Activated CD8-positive, alpha-beta memory T cell treated with anti-CD3 and anti-CD28 coated beads for 24 hours (primary cell): ENCODE measurements at regions not wholly inside any gene's neighbourhood (a gene's known extent, or its start where the extent isn't known, plus 50 kb on each side); places are given as distances from the start of the nearest gene placed in this dataset.
"Not testable (repeated sequence)": the region's sequence is repeated elsewhere in the genome, so short reads cannot be mapped to it uniquely, and the experiment has no call there.

Experiments
- DNase-seq: peaks from one replicate; pipeline ENCODE4 v3.0.0-alpha.2; 2020

DNA sequence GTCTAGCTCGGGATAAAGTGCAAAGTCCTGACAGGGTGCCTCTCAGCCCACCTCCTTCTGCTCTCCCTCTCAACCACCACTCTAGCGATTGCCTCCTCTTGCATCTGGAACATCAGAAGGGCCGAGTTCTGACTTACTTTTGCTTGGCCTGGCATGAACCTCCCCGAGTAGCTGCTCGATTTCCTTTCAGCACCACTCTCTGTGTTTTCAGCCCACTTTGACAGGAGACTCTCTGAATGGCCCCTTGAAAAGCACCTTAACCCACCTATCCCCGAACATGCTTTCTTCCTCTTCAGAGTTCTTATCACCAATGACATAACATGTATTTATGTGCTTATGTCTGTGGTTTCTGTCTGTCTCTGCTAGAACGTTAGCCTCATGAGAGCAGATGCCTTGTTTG, 225.8 kb upstream of the RUNX1 start:
- no peak for DNase-seq

DNA sequence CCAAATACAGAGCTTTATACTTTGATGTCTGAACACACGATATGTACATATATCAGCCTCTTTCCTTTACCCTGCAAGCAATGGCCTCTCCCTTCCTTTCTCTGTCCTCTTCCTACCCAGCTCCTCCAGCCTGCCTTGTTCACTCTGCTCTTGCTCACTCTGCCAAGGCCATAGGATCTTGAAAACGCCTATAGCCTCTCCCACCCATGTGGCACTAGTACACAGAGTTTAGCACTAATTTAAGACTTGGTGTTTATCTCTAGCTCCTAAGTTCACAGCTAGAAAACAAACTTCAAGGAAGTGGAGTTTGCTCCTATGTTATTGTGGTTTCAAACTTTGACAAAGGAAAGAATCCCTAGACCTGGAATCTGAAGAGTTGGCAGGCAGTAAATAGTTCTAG, 225.0 kb upstream of the RUNX1 start:
- DNase-seq: no peak

DNA sequence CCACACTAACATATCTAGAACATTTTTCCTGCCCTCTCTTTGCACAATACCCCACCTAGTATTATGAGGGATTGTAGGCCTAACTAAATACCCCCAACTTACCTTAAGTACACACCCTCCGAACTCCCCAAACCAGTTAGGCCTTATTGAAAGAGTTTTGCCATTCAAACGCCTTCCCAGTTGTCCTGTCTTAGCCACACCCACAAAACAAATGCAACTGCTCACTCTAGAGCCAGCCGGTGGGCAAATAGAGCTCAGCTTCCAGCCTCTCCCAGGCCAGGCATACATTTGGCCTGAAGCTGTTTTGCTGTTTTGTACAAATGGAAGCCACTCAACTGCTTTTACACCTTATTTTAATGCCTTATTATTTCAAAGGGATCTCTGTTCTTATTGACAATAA, 224.2 kb upstream of the RUNX1 start:
- no peak for DNase-seq

DNA sequence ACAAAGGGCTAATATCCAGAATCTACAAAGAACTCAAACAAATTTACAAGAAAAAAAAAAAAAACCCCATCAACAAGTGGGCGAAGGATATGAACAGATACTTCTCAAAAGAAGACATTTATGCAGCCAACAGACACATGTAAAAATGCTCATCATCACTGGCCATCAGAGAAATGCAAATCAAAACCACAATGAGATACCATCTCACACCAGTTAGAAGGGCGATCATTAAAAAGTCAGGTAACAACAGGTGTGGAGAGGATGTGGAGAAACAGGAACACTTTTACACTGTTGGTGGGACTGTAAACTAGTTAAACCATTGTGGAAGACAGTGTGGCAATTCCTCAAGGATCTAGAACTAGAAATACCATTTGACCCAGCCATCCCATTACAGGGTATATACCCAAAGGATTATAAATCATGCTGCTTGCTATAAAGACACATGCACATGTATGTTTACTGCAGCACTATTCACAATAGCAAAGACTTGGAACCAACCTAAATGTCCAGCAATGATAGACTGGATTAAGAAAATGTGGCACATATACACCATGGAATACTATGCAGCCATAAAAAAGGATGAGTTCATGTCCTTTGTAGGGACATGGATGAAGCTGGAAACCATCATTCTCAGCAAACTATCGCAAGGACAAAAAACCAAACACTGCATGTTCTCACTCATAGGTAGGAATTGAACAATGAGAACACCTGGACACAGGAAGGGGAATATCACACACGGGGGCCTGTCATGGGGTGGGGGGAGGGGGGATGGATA, 222.4 kb upstream of the RUNX1 start:
- DNase-seq: not testable (repeated sequence)

DNA sequence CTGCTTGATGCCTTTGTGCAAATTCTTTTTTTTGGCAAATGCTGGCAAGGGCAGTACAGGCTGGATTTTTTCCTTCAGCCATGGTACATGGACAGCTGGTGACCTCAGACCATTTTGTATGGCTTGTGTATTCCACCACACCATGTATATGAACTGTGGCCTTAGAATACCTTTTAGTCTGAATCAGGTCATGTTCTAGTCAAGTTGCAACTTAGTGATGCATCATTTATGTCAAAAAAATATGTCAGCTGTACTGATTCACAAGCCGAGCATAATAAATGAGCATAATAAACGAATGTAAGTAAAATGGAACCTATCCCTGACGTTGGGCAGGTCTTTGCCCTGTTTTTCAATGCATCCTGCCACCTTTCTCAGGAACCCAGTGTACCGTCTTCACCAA, 219.7 kb upstream of the RUNX1 start:
- no peak for DNase-seq

DNA sequence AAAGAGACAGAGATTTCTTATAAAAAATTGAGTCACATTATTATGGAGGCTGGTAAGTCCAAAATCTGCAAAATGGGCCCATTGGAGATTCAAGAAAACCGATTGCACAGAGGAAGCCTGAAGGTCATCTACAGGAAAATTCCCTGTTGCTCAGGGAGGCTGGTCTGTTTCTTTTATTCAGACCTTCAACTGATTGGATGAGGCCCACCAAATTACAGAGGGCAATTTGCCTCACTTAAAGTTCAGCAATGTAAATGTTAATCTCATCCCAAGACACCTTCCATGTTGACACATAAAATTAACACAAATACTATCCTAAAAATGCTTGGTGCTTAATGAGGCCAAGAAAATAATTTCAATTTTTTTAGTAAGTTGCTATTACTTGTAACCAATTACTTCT, 219.2 kb upstream of the RUNX1 start:
- no peak for DNase-seq

DNA sequence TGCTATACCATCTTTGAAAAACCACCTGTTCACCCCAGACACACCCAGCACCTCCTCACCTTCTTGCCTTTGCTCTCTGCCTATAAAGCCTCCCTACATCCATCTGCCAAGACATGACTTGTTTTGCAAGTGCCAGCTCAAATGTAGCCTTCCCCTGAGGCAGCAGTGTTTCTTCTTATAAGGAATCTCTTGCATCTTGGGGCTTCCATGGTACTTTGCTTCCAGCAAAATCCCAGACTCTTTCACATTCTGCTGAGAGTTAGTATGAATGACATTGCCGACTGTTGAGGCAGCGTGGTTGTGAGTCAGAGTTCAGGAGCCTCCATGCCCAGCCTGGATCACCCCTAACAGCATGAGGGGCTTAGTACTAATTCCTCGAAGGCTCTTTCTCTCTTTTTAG, 217.4 kb upstream of the RUNX1 start:
- no peak for DNase-seq

DNA sequence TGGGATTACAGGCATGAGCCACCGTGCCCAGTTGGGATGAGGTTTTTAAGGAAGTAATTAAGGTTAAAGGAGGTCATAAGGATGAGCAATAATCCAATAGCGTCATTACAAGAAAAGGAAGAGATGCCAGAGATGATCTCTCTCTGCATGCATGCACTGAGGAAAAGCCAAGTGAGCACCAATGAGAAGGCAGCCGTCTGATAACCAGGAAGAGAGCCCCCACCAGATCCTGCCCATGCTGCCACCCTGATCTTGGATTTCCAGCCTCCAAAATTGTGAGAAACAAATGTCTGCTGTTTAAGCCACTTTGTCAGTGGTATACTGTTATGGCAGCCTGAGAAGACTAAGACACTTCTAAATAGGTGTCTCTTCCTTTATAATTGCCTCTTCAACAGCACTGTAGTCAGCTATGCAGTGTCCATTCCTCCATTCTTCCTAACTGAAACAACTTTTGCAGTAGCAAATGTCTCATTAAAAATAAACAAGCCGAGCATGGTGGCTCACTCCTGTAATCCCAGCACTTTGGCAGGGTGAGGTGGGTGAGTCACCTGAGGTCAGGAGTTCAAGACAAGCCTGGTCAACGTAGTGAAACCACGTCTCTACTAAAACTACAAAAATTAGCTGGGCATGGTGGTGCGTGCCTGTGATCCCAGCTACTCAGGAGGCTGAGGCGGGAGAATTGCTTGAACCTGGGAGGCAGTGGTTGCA, 216.2 kb upstream of the RUNX1 start:
- no peak for DNase-seq

DNA sequence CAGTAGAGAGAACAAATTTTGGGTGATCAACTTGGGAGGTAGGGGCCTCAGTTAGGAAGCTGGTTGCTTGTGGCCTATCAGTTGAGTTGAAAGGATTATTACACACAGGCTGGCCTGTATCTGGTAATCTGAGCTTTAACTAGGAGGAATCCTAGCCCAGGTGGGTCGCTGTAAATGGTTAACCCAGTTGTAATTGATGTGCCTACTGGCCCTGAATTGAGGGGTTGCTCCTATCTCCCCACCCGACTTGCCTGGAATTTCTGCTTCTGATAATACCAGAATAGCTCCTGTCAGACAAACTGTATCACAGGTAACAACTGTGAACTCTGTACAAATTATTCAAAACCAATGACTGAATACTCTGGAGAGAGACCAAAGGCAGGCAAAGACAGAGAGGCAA, 210.4 kb upstream of the RUNX1 start:
- no peak for DNase-seq

DNA sequence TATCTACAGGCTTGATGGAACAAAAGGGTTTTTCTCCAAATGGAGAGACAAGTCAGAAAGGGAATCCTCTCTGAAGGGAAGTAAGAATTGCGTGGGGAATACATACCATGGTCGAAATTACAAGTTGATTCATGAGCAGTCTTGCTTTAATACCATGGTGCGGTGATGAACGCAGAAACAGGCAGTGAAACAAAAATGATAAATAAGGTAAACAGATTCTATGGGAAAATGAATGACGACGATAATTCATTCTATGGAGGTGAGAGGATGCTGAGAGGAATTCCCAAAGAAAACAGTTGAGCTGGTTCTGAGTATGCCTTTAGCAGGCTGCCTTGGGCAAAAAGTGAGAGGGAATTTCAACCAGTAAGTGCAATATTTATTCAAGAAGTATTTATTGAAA, 209.4 kb upstream of the RUNX1 start:
- no peak for DNase-seq

DNA sequence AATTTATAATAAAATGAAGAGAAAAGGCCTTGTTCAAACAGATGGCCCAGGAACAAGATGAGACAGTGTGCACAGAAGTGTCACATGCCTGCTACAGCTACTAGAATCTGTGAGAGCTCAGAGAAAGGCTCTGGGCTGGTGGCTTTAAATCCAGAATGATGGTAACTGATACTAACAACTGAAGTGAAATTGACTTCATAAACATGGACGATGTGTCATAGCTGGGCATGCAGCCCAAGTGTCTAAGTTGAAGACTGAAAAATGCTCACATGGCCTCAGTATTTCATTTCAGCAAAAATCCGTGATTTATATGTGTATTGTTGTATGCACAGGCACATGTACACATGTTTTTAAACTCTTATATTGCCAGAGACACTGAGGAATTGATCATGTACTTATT, 208.3 kb upstream of the RUNX1 start:
- no peak for DNase-seq

DNA sequence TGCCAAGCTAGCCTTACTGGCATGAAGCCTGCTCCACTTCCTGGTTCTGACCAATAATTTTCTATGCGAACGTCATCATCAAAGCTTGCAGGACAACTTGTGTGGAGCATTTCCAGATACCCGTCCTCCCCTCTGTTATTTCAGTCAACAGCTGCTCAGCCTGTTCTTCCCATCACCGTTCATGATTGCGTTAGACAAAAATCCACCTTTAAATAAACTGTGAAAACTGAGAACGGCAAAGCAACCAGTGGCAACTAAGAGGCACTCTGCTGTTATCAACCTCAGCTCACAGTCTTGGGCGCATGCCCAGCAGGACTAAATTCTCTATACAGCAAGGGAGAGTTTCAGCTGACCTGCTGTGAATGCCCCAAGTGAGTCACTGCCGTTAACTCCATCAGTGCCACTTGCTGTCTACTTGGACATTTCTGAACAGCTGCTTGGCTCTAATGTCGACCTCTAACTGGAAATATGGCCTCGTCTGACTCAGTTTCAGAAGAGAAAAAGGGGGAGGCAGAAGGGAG, 207.4 kb upstream of the RUNX1 start:
- DNase-seq: no peak

DNA sequence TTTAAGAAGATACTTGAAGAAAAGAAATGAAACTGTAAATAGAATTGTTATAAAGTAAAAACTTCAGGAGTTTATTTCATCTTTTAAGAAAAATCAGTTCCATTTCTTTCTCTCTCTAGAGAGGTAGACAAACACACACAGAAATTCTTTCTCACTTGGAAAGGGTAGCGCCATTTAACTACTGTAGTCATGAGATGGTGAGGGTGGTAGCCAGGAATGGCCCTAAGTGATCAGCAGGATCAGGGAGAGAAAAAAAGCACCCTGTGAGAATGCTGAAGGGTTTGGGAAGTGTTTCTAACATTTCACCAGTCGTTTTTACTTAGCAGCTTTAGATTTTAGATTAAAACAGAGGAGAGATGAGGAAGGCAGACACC, 205.7 kb upstream of the RUNX1 start:
- no peak for DNase-seq

DNA sequence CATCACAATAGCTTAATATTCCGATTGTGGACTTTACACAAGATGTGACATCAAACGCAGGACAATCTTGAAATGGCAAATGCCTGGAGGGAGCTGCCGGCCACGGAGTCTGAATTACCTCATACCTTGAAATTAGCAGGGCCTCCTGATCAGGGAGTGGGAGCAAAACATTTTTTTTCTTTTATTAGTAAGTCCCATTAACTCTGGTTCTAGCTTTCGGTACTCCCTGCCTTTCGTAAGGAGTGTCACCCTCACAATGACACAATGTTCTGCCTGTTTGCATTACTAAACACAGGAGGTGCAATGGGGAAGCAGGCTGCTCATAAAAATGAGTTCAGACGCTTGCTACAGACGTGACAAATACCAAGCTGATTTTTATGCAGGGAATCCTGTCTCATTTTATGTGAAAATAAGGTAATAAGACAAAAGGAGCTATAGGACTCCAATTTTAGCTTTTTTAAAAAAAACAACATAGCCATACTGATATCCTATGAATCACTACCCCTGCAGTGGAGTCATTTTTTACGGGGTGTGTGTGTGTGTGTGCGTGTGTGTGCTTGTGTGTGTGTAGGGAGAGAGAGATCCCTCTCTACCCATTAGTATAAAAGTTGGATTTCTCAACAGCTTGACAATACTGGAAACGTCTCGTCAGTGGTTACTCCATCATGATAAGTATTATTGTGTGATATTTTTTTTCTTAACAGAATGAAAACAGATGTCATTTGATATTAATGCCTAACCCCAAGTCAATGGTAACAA, 205.1 kb upstream of the RUNX1 start:
- no peak for DNase-seq

DNA sequence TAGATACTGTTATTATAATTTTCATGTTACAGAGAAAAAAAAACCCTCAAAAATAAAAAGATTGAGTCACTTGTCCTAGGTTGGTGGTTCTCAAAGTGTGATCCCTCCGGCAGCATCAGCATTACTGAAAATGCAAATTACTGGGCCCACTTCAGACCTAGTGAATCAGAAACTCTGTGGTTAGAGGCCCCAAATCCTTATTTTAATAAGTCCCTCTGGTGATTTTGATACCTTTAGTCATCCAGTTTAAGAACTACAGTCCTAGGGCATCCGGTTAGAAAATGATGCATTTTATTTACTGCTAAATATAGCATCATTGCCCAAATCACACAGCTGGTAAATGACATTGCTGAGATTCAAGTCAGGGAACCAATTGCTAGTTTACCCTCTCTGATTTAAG, 203.7 kb upstream of the RUNX1 start:
- no peak for DNase-seq

DNA sequence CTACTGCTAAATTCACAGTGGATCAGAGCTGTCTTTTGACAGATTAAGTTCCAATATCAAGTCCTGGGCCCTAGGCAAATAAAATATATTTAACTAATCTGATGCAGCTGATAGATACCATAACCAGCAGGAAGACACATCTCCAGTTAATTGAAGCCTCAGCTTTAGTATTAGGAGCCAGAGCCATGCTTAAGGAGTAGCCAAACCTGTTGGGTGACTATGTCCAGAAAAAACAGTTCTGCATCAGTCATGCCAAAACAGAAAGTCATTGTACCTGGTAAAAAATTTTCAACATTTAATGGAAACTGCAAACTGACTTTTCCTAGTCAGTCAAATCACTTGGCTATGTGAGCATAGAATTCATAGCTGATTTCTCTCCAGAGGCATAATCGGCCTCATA, 200.5 kb upstream of the RUNX1 start:
- DNase-seq: no peak

DNA sequence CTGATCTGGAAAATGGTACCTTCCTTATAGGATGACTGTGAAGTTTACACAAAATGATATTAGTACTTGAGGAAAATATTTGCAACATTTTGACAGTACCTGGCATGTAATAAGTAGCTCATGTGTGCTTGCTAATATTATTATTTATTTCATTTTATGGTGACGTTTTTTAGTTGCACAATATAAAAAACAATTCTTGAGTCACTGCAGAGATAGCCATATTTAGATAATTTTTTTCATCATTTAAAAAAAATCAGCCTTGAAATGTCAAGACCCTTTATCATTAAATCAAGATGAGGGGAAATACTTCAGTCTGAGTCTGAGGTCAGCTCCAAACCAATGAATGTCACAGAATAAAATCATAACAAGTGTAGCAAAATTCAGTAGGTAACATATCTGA, 196.8 kb upstream of the RUNX1 start:
- no peak for DNase-seq

DNA sequence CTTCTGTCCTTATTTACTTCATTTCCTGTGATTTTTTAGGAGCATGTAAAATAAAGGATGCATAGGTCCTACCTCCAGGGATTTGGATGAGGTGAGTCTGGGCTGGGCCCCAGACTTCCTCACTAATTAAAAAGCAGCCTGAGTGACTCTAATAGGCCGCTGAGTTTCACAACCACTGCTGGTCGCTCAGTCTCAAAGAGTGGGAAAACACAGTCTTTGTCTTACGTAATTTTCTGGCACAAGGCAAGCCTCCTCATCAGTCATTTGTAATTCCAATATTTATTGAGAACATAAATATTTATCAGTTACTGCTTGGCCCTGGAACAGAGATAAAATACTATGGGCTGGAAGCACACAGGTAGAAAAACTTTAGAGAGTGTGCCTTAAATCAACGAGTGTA, 195.4 kb upstream of the RUNX1 start:
- no peak for DNase-seq

DNA sequence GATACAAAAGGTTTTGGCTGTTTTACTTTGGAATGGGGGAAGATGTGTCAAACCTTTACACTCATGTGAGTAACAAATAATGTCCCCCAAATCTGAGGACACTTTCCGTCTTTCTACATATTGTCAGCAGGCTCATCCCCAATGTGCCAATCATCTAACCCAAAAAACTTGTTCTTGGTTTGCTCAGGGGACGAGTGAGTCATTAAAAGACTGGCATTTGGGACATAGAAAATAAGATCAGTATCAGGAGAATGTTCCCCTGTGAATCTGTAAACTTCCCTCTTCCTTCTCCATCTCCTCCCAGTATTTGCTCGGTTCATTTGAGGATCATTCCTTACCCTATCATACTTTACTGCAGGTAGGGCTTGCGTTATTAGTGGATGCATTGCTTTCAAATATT, 194.1 kb upstream of the RUNX1 start:
- no peak for DNase-seq

DNA sequence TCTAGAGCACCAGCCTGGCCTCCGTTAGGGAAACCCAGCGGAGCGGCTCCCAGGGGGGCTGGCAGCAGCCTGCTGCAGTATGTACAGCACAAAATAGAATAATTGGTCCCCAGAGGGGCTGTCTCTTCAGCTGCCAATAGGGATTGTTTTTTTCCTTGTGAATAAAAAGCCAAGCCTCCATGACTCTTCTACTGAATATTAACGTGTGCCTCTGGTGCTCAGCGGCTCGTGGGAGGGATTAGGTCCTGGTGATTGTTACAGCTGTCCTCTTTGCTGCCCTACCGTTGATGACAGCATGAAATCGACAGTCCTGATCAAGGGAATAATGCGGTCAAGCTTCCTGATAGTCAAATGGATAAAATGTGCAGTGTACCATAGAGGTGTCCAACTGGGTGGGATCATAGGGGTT, 190.7 kb upstream of the RUNX1 start:
- no peak for DNase-seq

DNA sequence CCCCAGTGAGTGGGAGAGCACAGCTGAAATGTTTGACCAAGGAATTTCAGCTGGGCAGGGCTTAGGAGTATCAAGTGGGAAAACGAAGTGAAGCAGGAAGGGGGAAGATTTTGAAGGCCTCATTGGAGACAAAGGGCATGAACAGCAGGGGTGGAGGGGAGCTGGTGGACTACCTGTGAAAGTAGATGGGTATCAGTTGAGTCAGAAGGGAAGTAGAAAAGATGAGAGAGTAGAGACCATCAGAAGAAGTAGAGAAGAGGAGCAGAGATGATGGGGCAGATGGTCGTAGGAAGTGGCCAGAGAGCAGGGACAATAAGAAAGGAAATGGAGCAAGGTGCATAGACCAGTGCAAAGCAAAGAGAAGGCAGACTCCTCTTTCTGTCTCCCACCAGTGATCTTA, 189.0 kb upstream of the RUNX1 start:
- no peak for DNase-seq

DNA sequence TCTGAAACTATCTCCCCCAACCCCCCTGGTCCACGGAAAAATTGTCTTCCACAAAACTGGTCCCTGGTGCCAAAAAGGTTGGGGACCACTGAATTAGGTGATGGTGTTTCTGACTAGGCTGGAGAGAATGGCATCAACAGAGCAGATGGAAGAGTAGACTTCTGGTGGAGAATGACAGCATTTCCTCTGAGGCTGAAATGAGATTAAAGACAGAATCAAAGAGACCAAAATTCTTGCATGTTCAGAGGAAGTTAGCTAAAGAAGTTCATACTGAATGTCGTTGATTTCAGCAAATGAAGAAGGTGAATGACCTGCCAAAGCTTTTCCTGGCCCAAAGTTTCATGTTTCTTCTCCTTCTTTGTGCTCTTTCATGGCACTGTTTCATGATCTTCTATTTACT, 188.2 kb upstream of the RUNX1 start:
- DNase-seq: no peak

DNA sequence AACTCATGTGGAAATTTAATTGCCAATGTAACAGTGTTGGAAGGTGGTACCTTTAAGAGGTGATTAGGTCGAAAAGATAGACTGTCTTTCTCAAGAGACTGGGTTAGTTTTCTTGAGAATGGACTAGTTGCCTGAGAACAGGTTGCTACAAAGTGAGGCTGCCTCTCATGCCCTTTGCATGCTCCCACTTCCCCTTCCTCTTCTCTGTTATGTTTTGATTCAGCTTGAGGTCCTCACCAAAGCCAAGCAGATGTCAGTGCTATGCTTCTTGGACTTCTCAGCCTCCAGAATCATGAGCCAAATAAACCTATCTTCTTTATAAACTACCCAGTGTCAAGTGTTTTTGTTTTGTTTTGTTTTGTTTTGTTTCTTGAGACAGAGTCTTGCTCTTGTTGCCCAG, 187.0 kb upstream of the RUNX1 start:
- no peak for DNase-seq

DNA sequence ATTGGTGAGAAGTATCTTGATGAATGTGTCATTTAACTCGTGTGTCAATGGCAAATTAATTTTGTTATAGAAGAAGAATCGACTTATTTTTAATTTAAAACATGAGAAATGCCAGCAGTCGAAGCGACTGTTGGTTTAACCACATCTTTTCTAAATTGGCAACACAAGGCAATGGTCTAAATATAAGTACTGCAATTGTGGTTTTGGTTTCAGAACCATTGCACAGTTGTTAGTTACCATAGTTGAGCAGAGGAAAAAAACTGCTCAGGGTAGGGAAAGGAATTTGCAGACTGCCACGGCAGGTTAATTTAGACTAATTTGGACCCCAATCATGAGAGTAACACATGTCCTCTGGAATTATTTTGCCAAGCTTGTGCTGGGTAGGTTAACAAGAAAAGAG, 185.6 kb upstream of the RUNX1 start:
- no peak for DNase-seq
